HEK293 (cell line): ENCODE measurements at regions not wholly inside any gene's neighbourhood (a gene's known extent, or its start where the extent isn't known, plus 50 kb on each side); places are given as distances from the start of the nearest gene placed in this dataset.

Experiments used
- YY1 ChIP-seq: fragments of 450-650 bp; formaldehyde crosslinking; IDR thresholded peaks from 2 replicates; pipeline ENCODE4 v1.5.1; 2018; ENCODE audit warnings: missing biosample characterization, missing genetic modification characterization
- ZIC2 ChIP-seq: fragments of 450-650 bp; formaldehyde crosslinking; IDR thresholded peaks from 2 replicates; pipeline ENCODE4 v1.5.1; 2016; ENCODE audit warnings: missing biosample characterization, missing genetic modification characterization
- ZNF10 ChIP-seq: fragments of 450-650 bp; formaldehyde crosslinking; IDR thresholded peaks from 2 replicates; pipeline ENCODE4 v1.5.1; 2017; ENCODE audit warnings: missing biosample characterization, missing genetic modification characterization
- ZNF132 ChIP-seq: fragments of 450-650 bp; formaldehyde crosslinking; IDR thresholded peaks from 2 replicates; pipeline ENCODE4 v1.5.1; 2017; ENCODE audit warnings: missing biosample characterization, missing genetic modification characterization, borderline replicate concordance
- ZNF211 ChIP-seq: fragments of 450-650 bp; formaldehyde crosslinking; IDR thresholded peaks from 2 replicates; pipeline ENCODE4 v1.5.1; 2016; ENCODE audit warnings: low read depth, missing biosample characterization, missing genetic modification characterization
- ZNF274 ChIP-seq, 2 experiments: fragments of 200-500 bp in 1 of 2; fragments of 450-650 bp in 1 of 2; sonication (Bioruptor generic) in 1 of 2; formaldehyde crosslinking in 1 of 2; IDR thresholded peaks; 2 replicates each; pipeline versions ENCODE4 v1.5.1 to v1.6.1; 2014 to 2016; ENCODE audit warnings: borderline replicate concordance in 1 of 2, inconsistent platforms in 1 of 2, low read length in 1 of 2, missing biosample characterization in 1 of 2, missing genetic modification characterization in 1 of 2
- ZNF311 ChIP-seq: fragments of 450-650 bp; formaldehyde crosslinking; IDR thresholded peaks from 2 replicates; pipeline ENCODE4 v1.5.1; 2017; ENCODE audit warnings: missing biosample characterization, missing genetic modification characterization, borderline replicate concordance
- ZNF785 ChIP-seq: fragments of 450-650 bp; formaldehyde crosslinking; IDR thresholded peaks from 2 replicates; pipeline ENCODE4 v1.5.1; 2016; ENCODE audit warnings: missing biosample characterization, missing genetic modification characterization
- TF ChIP-seq, protein P1 (sequence below): fragments of 450-650 bp; formaldehyde crosslinking; IDR thresholded peaks from 2 replicates; pipeline ENCODE4 v1.5.1; 2016; ENCODE audit warnings: missing biosample characterization, missing genetic modification characterization
- TF ChIP-seq, protein P2 (sequence below): fragments of 450-650 bp; IDR thresholded peaks from 2 replicates; pipeline ENCODE4 v1.5.1; 2018; ENCODE audit warnings: missing biosample characterization, missing genetic modification characterization
- TF ChIP-seq, protein P3 (sequence below): fragments of 450-650 bp; formaldehyde crosslinking; IDR thresholded peaks from 2 replicates; pipeline ENCODE4 v1.5.1; 2016; ENCODE audit warnings: missing biosample characterization, missing genetic modification characterization
- TF ChIP-seq, protein P4 (sequence below): fragments of 450-650 bp; formaldehyde crosslinking; IDR thresholded peaks from 2 replicates; pipeline ENCODE4 v1.5.1; 2016; ENCODE audit warnings: missing biosample characterization, missing genetic modification characterization

DNA sequence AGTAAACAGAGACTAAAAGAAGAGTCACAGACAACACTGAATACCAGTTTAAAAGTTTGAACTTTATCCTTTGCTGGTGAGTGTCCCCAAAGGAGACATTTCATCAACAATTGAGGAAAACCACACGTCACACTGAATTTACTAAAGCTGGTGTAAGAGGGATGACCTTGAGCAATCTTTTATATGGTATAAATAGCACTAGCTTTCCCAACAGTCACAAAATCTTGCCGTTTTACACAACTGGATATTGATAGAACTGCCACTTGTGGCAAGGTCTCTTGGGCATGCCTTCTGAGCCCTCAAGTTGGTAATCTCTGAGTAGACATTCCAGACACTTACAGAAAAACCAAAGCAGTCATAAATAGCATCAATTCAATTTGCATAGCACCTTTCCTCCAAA is 311.5 kb upstream of the TARS1 start:
- TF ChIP-seq, protein P1, sequence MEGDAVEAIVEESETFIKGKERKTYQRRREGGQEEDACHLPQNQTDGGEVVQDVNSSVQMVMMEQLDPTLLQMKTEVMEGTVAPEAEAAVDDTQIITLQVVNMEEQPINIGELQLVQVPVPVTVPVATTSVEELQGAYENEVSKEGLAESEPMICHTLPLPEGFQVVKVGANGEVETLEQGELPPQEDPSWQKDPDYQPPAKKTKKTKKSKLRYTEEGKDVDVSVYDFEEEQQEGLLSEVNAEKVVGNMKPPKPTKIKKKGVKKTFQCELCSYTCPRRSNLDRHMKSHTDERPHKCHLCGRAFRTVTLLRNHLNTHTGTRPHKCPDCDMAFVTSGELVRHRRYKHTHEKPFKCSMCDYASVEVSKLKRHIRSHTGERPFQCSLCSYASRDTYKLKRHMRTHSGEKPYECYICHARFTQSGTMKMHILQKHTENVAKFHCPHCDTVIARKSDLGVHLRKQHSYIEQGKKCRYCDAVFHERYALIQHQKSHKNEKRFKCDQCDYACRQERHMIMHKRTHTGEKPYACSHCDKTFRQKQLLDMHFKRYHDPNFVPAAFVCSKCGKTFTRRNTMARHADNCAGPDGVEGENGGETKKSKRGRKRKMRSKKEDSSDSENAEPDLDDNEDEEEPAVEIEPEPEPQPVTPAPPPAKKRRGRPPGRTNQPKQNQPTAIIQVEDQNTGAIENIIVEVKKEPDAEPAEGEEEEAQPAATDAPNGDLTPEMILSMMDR (tag by site-specific recombination), result no peak
- TF ChIP-seq ZIC2 (tag by site-specific recombination) (no peak), ZNF10 (tag by site-specific recombination) (no peak), YY1 (tag by site-specific recombination) (no peak), ZNF785 (tag by site-specific recombination) (no peak), ZNF274 (IDR thresholded peaks at IDR 0.05; ENCODE audit: low read length) (no peak), ZNF274 (tag by site-specific recombination; IDR thresholded peaks at IDR 0.05; ENCODE audit: borderline replicate concordance) (no peak), ZNF132 (tag by site-specific recombination) (no peak), ZNF311 (tag by site-specific recombination) (no peak), ZNF211 (tag by site-specific recombination) (no peak)
- TF ChIP-seq, protein P2, sequence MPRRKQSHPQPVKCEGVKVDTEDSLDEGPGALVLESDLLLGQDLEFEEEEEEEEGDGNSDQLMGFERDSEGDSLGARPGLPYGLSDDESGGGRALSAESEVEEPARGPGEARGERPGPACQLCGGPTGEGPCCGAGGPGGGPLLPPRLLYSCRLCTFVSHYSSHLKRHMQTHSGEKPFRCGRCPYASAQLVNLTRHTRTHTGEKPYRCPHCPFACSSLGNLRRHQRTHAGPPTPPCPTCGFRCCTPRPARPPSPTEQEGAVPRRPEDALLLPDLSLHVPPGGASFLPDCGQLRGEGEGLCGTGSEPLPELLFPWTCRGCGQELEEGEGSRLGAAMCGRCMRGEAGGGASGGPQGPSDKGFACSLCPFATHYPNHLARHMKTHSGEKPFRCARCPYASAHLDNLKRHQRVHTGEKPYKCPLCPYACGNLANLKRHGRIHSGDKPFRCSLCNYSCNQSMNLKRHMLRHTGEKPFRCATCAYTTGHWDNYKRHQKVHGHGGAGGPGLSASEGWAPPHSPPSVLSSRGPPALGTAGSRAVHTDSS, result no peak
- TF ChIP-seq, protein P3, sequence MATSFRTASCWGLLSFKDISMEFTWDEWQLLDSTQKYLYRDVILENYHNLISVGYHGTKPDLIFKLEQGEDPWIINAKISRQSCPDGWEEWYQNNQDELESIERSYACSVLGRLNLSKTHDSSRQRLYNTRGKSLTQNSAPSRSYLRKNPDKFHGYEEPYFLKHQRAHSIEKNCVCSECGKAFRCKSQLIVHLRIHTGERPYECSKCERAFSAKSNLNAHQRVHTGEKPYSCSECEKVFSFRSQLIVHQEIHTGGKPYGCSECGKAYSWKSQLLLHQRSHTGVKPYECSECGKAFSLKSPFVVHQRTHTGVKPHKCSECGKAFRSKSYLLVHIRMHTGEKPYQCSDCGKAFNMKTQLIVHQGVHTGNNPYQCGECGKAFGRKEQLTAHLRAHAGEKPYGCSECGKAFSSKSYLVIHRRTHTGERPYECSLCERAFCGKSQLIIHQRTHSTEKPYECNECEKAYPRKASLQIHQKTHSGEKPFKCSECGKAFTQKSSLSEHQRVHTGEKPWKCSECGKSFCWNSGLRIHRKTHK (tag by site-specific recombination), result no peak
- TF ChIP-seq, protein P4, sequence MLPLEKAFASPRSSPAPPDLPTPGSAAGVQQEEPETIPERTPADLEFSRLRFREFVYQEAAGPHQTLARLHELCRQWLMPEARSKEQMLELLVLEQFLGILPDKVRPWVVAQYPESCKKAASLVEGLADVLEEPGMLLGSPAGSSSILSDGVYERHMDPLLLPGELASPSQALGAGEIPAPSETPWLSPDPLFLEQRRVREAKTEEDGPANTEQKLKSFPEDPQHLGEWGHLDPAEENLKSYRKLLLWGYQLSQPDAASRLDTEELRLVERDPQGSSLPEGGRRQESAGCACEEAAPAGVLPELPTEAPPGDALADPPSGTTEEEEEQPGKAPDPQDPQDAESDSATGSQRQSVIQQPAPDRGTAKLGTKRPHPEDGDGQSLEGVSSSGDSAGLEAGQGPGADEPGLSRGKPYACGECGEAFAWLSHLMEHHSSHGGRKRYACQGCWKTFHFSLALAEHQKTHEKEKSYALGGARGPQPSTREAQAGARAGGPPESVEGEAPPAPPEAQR, result no peak
